SK-N-SH treated with all-trans-retinoic acid at 6 μM for 48 hours (cell line): ENCODE measurements at regions not wholly inside any gene's neighbourhood (a gene's known extent, or its start where the extent isn't known, plus 50 kb on each side); places are given as distances from the start of the nearest gene placed in this dataset.

Experiments
- ESRRG ChIP-seq: fragments of 250-450 bp; sonication (Bioruptor Pico); IDR thresholded peaks from 2 replicates; pipeline ENCODE4 v1.6.1; 2021; ENCODE audit warnings: mild to moderate bottlenecking
- GLIS3 ChIP-seq: fragments of 250-450 bp; sonication (Bioruptor Pico); IDR thresholded peaks from 2 replicates; pipeline ENCODE4 v1.5.0; 2020; ENCODE audit warnings: mild to moderate bottlenecking, moderate library complexity
- OSR1 ChIP-seq: fragments of 250-450 bp; sonication (Bioruptor Pico); IDR thresholded peaks from 2 replicates; pipeline ENCODE4 v1.8.0; 2022; ENCODE audit warnings: moderate library complexity, mild to moderate bottlenecking, inconsistent platforms
- RARB ChIP-seq: fragments of 250-450 bp; sonication (Bioruptor Pico); IDR thresholded peaks from 2 replicates; pipeline ENCODE4 v1.8.0; 2021; ENCODE audit warnings: mild to moderate bottlenecking, moderate library complexity
- SNAI2 ChIP-seq: fragments of 250-450 bp; sonication (Bioruptor Pico); IDR thresholded peaks from 2 replicates; pipeline ENCODE4 v1.5.0; 2020; ENCODE audit warnings: mild to moderate bottlenecking, moderate library complexity
- ZFP3 ChIP-seq: fragments of 250-450 bp; sonication (Bioruptor Pico); IDR thresholded peaks from 2 replicates; pipeline ENCODE4 v1.5.0; 2020; ENCODE audit warnings: mild to moderate bottlenecking, moderate library complexity
- ZFP30 ChIP-seq: fragments of 450-650 bp; formaldehyde crosslinking; IDR thresholded peaks from 2 replicates; pipeline ENCODE4 v1.5.0; 2022; ENCODE audit warnings: mild to moderate bottlenecking, moderate library complexity
- ZNF565 ChIP-seq: fragments of 450-650 bp; formaldehyde crosslinking; conservative IDR thresholded peaks from 2 replicates; pipeline ENCODE4 v1.5.0; 2020; ENCODE audit warnings: low read depth, mild to moderate bottlenecking, moderate library complexity
- ZNF70 ChIP-seq: fragments of 450-650 bp; formaldehyde crosslinking; IDR thresholded peaks from 2 replicates; pipeline ENCODE4 v1.5.0; 2020; ENCODE audit warnings: mild to moderate bottlenecking, moderate library complexity
- TF ChIP-seq, protein P1 (sequence below): fragments of 250-450 bp; sonication (Bioruptor Pico); IDR thresholded peaks from 2 replicates; pipeline ENCODE4 v1.8.0; 2020; ENCODE audit warnings: mild to moderate bottlenecking, moderate library complexity, borderline replicate concordance

DNA sequence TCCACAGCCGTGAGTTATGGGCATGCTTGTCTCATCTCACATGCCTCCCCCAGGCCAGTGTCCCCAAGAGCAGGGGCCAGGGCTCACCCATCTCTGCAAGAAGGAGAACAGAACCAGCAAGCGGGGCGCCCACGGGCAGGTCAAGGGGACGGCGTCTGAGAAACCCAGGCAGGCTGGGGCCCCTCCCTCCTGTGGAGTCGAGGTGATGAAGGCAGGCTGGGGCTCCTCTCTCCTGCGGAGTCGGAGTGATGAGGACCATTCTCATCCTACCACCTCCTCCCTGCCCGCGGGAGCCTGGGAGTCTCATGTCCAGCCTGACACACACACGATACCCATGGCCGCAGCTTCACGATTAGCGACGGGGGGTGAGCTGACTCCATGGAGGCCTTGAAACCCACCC is 141.9 kb downstream of the CTTN start:
- TF ChIP-seq ZNF70 (CRISPR knock-in tag), result no peak
- TF ChIP-seq ZNF565 (CRISPR knock-in tag), result no peak
- no peak for TF ChIP-seq ZFP30 (CRISPR knock-in tag)
- no peak for TF ChIP-seq ESRRG (CRISPR knock-in tag)
- TF ChIP-seq ZFP3 (CRISPR knock-in tag), result no peak
- TF ChIP-seq GLIS3 (CRISPR knock-in tag), result no peak
- TF ChIP-seq SNAI2 (CRISPR knock-in tag), result no peak
- TF ChIP-seq OSR1 (CRISPR knock-in tag), result no peak
- TF ChIP-seq, protein P1, sequence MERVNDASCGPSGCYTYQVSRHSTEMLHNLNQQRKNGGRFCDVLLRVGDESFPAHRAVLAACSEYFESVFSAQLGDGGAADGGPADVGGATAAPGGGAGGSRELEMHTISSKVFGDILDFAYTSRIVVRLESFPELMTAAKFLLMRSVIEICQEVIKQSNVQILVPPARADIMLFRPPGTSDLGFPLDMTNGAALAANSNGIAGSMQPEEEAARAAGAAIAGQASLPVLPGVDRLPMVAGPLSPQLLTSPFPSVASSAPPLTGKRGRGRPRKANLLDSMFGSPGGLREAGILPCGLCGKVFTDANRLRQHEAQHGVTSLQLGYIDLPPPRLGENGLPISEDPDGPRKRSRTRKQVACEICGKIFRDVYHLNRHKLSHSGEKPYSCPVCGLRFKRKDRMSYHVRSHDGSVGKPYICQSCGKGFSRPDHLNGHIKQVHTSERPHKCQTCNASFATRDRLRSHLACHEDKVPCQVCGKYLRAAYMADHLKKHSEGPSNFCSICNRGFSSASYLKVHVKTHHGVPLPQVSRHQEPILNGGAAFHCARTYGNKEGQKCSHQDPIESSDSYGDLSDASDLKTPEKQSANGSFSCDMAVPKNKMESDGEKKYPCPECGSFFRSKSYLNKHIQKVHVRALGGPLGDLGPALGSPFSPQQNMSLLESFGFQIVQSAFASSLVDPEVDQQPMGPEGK (CRISPR knock-in tag), result no peak
- no peak for TF ChIP-seq RARB (CRISPR knock-in tag)
